Breast epithelium (tissue), 4 donors: ENCODE measurements at regions not wholly inside any gene's neighbourhood (a gene's known extent, or its start where the extent isn't known, plus 50 kb on each side); places are given as distances from the start of the nearest gene placed in this dataset.

Source experiments
- DNase-seq, 2 donors: peaks; one replicate each; pipeline ENCODE4 v3.0.0-alpha.2; 2019; ENCODE audit warnings: low spot score in 2 of 2
- H3K27ac ChIP-seq, 2 donors: fragments of 200-600 bp; sonication (generic) in 1 of 2; one replicate each; pipeline ENCODE4 v1.5.1; 2016 to 2019; ENCODE audit warnings: mild to moderate bottlenecking in 1 of 2
- H3K27me3 ChIP-seq, 2 donors: fragments of 200-600 bp; sonication (generic) in 1 of 2; one replicate each; pipeline versions ENCODE4 v1.5.1 to v1.6.0; 2017 to 2019; ENCODE audit warnings: control low read depth in 1 of 2, mild to moderate bottlenecking in 1 of 2
- H3K36me3 ChIP-seq: fragments of 200-600 bp; one replicate; pipeline ENCODE4 v1.5.1; 2019
- H3K4me1 ChIP-seq, 2 donors: fragments of 200-600 bp; sonication (generic); one replicate each; pipeline ENCODE4 v1.5.1; 2016 to 2019; ENCODE audit warnings: control low read depth in 1 of 2
- H3K4me3 ChIP-seq, 3 donors: fragments of 200-600 bp; sonication (generic); 1 replicate in 2 of 3; 2 replicates in 1 of 3; pipeline ENCODE4 v1.5.1; 2016 to 2019; ENCODE audit warnings: mild to moderate bottlenecking in 3 of 3, moderate library complexity in 2 of 3
- H3K9me3 ChIP-seq, 2 donors: fragments of 200-600 bp; sonication (generic) in 1 of 2; one replicate each; pipeline ENCODE4 v1.5.1; 2016 to 2019; ENCODE audit warnings: control low read depth in 1 of 2
- POLR2A ChIP-seq: fragments of 450-650 bp; IDR thresholded peaks from one replicate; pipeline ENCODE4 v1.6.1; 2016; ENCODE audit warnings: antibody characterized with exemption, mild to moderate bottlenecking, moderate library complexity
- POLR2AphosphoS5 ChIP-seq, 3 donors: sonication (generic); formaldehyde crosslinking; IDR thresholded peaks; one replicate each; pipeline ENCODE4 v1.6.1; 2017; ENCODE audit warnings: antibody characterized with exemption in 3 of 3
- intact Hi-C: fragments of 100-400 bp; cut with DNase I; formaldehyde crosslinking; loops from one replicate; pipeline ENCODE4 v1.15.1; 2023; ENCODE audit warnings: low total_unique reads
- TF ChIP-seq, protein P1 (sequence below), 3 donors: fragments of 450-650 bp; IDR thresholded peaks; one replicate each; pipeline ENCODE4 v1.5.1; 2016 to 2017; ENCODE audit warnings: antibody characterized with exemption in 3 of 3, mild to moderate bottlenecking in 3 of 3, moderate library complexity in 3 of 3

DNA sequence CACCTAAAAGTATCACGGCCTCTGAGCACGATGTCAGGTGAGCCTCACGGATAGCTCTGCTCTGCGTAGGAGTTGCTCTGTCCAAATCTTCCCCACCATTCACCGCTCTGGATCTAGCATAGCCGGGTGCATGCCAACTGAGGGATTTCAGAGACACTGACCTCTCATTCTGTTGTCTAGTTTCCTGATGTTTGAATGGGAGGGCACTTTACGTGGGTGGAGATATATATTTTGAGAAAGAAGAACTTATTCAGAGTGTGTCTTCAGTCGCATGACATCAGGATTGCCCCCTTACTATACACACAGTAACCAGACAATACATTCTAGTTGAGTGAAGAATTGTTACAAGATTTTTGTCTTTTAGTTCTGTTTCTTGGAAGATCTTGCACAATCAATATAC, 96.5 kb upstream of the CITED2 start:
- H3K4me1 ChIP-seq: no peaks in the 10 kb centered on the region
- TF ChIP-seq POLR2A (no peak), POLR2AphosphoS5 (IDR thresholded peaks at IDR 0.05) (no peak)
- TF ChIP-seq, protein P1, sequence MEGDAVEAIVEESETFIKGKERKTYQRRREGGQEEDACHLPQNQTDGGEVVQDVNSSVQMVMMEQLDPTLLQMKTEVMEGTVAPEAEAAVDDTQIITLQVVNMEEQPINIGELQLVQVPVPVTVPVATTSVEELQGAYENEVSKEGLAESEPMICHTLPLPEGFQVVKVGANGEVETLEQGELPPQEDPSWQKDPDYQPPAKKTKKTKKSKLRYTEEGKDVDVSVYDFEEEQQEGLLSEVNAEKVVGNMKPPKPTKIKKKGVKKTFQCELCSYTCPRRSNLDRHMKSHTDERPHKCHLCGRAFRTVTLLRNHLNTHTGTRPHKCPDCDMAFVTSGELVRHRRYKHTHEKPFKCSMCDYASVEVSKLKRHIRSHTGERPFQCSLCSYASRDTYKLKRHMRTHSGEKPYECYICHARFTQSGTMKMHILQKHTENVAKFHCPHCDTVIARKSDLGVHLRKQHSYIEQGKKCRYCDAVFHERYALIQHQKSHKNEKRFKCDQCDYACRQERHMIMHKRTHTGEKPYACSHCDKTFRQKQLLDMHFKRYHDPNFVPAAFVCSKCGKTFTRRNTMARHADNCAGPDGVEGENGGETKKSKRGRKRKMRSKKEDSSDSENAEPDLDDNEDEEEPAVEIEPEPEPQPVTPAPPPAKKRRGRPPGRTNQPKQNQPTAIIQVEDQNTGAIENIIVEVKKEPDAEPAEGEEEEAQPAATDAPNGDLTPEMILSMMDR (IDR thresholded peaks at IDR 0.05): no peak
- no peaks in the 10 kb centered on the region for H3K36me3 ChIP-seq
- DNase-seq: no peak
- no peak overlapping the region for H3K4me3 ChIP-seq
- H3K27me3 ChIP-seq: no peaks in the 10 kb centered on the region
- no peak overlapping the region for H3K27ac ChIP-seq
- H3K9me3 ChIP-seq: no peaks in the 10 kb centered on the region
- intact Hi-C loops: no loop called here

DNA sequence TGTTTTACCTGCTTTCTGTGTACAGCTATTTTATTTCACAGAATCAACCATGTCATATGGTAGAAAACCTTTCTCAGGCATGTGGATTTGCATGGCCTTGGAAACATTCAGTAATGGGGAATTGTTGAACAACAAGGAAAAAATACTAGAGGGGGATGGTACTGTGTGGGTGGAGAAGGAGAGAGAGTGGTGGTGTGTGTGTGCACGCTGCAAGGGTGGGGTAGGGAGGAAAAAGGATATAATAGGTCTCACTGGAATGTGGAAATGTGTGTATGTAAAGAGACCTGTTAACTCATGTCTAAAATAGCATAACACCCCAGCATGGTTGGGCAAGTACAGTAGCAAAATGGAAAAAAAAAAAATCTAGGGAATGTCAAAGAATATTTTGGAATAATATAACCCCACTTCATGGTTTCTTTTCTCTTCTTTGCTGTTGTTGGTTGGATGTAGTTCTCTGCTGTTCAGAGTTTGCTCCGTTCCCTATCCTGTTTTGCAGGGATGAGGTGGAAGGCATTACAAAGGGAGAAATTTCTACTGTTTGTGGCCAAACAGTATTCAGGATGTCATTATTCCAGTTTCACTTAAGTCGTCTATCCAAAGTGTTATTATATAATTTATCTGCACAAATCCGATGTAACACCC, 93.9 kb upstream of the CITED2 start:
- Histone ChIP-seq H3K4me3 (no peak overlapping the region), H3K9me3 (no peaks in the 10 kb centered on the region), H3K4me1 (no peaks in the 10 kb centered on the region), H3K27me3 (no peaks in the 10 kb centered on the region), H3K36me3 (no peaks in the 10 kb centered on the region), H3K27ac (no peak overlapping the region)
- no peak for TF ChIP-seq POLR2AphosphoS5 (IDR thresholded peaks at IDR 0.05)
- TF ChIP-seq POLR2A: no peak
- TF ChIP-seq, protein P1 (IDR thresholded peaks at IDR 0.05): no peak
- no peak for DNase-seq
- intact Hi-C loops: no loop called here

DNA sequence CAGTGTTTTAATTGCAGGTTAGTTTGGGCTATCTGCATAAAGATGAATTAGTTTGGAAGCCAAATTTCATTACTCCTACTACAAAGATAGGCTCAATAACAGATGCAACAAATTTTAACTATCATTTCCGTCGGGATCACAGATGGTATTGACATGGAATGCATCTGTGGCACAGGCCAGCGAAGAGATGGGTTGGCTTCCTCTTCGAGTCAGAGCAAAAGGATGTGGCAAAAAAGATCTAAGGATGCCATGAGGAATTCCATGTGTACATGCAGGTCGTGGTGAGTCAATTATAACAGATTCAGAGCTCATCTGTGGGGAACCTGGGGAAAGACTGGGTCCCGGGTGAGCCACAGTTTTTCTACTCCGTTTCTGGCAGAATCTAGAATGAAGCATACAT, 83.0 kb upstream of the CITED2 start:
- TF ChIP-seq, protein P1 (IDR thresholded peaks at IDR 0.05): no peak
- TF ChIP-seq POLR2A (no peak), POLR2AphosphoS5 (IDR thresholded peaks at IDR 0.05) (no peak)
- no peaks in the 10 kb centered on the region for H3K36me3 ChIP-seq
- no peaks in the 10 kb centered on the region for H3K9me3 ChIP-seq
- DNase-seq: no peak
- no peak overlapping the region for H3K4me3 ChIP-seq
- H3K27me3 ChIP-seq: no peaks in the 10 kb centered on the region
- H3K27ac ChIP-seq: no peak overlapping the region
- H3K4me1 ChIP-seq: no peaks in the 10 kb centered on the region
- intact Hi-C loops: loop anchor here (5.0 kb wide), 1 partner anchor 625 kb away; no protein-coding TSS in a partner anchor

DNA sequence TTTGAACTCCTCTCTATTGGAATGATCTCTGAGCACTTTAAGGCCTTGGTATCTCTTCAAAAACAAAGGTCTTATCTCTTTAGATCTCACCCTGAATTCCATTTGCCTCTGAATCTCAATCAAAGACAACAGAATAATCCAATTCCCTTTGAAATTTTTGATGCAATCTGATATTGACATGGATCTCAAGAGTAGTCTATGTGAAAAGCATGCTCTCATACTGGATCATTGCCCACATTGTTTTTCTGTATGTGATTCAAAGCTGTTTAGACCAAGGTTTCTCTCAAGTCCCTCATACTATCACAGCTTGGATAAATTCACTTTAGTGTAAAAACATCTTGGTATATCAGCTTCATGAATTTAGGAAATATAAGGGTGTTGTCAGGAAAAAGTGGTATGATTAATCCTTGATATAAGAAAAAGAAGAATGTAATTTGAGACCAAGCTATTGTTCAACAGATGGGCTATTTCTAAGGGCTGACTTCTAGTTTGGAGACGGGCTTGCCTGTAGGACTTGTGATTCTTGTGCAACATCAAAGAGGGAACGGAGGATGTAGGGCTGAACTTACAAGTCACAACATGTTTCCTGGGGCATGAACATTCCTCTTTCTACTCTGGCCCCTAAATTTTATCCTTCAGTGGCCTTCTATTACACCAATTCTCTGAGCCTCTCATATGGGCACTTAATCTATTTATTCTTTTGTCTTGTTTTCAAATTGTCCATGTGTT, 77.9 kb upstream of the CITED2 start:
- H3K27ac ChIP-seq: no peak overlapping the region
- no peak for DNase-seq

DNA sequence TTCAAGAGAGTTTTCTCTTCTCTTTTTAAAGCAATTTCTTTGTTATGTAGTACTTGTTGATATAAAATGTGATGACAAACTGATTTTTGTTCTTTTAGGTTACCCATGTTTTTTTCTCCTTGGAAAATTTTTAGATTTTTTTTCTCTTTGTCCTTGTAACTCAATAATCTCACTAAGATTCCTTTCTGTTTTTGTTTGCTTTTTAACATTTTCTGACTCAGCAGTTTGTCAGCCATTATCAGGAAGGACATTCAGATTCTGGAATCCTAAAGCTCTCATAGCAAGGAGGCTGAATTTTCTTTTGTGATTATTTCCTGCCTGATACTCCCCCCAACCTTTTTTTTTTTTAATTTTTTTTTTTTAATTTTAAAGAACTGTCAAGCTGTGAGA, 75.2 kb upstream of the CITED2 start:
- Histone ChIP-seq H3K27ac (no peak overlapping the region), H3K27me3 (no peaks in the 10 kb centered on the region), H3K4me1 (no peaks in the 10 kb centered on the region), H3K4me3 (no peak overlapping the region), H3K36me3 (no peaks in the 10 kb centered on the region), H3K9me3 (no peaks in the 10 kb centered on the region)
- no peak for DNase-seq
- intact Hi-C loops: no loop called here
- TF ChIP-seq, protein P1 (IDR thresholded peaks at IDR 0.05): no peak
- TF ChIP-seq POLR2AphosphoS5 (IDR thresholded peaks at IDR 0.05) (no peak), POLR2A (no peak)

More for the DNA sequence above, 77.9 kb upstream of the CITED2 start:
- no peak overlapping the region for H3K4me3 ChIP-seq
- no peaks in the 10 kb centered on the region for H3K9me3 ChIP-seq
- TF ChIP-seq POLR2AphosphoS5 (IDR thresholded peaks at IDR 0.05): no peak
- TF ChIP-seq POLR2A: no peak
- TF ChIP-seq, protein P1 (IDR thresholded peaks at IDR 0.05): no peak
- no peaks in the 10 kb centered on the region for H3K4me1 ChIP-seq
- H3K36me3 ChIP-seq: no peaks in the 10 kb centered on the region
- H3K27me3 ChIP-seq: no peaks in the 10 kb centered on the region
- intact Hi-C loops: no loop called here
